ENCODE measurements at regions not wholly inside any gene's neighbourhood (a gene's known extent, or its start where the extent isn't known, plus 50 kb on each side); places are given as distances from the start of the nearest gene placed in this dataset.

DNA sequence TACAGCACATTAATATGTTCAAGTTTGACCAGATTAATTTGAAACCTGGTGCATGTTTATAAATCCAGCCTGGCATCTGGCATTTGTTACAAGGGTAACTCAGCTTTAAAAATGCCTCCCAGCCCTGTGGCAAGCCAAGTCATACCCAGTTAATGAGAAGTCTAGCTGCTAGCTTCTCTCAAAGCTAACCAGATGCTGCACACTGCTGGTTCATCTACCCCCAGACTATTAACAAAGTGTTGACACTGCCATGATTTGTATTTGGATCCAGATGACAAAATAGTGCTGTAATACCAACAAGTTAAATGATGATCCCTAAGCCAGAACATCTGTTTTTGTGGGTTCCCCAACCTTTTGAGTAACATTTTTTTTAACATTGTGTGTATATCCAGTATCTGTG, 573.7 kb upstream of the DAB2 start:
- H3K27me3 ChIP-seq (ENCODE audit: control insufficient read depth in 1 of 2, insufficient read depth in 2 of 2, low read length in 2 of 2) = no peaks in the 10 kb centered on the region
- H3K36me3 ChIP-seq (ENCODE audit: control insufficient read depth in 1 of 2, insufficient read depth in 2 of 2, low read length in 2 of 2) = no peaks in the 10 kb centered on the region
- no peak overlapping the region for H3K27ac ChIP-seq (ENCODE audit: low read depth, low read length)
- no peak overlapping the region for H3K4me3 ChIP-seq (ENCODE audit: low read depth in 1 of 2, low read length in 2 of 2)
- H3K9me3 ChIP-seq (ENCODE audit: control insufficient read depth in 1 of 2, low read length in 2 of 2) = no peaks in the 10 kb centered on the region
- H3K9ac ChIP-seq (ENCODE audit: low read depth in 1 of 2, low read length in 2 of 2) = no peak overlapping the region
- H3K4me1 ChIP-seq (ENCODE audit: control insufficient read depth in 1 of 2, insufficient read depth in 2 of 2, low read length in 2 of 2) = no peaks in the 10 kb centered on the region

DNA sequence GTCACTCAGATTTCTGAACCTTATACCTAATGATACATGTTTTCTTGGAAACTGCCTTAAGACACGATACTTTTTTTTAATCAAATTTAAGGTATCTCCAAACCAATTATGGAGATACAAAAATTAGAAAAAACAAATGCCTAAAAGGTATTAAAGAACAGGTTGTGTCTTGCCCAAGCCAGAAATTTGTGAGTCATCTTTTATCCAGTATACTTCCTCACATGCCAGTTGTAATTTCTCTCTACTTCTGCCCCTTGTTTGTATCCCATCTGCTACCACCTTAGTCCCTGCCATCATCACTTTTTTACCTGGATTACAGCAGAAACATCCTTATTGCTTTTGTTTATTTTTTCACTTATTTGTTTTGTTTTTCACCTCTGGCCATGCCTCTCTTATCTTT, 571.2 kb upstream of the DAB2 start:
- Histone ChIP-seq H3K9ac (ENCODE audit: low read depth in 1 of 2, low read length in 2 of 2) (no peak overlapping the region), H3K4me1 (ENCODE audit: control insufficient read depth in 1 of 2, insufficient read depth in 2 of 2, low read length in 2 of 2) (no peaks in the 10 kb centered on the region), H3K36me3 (ENCODE audit: control insufficient read depth in 1 of 2, insufficient read depth in 2 of 2, low read length in 2 of 2) (no peaks in the 10 kb centered on the region), H3K4me3 (ENCODE audit: low read depth in 1 of 2, low read length in 2 of 2) (no peak overlapping the region), H3K27ac (ENCODE audit: low read depth, low read length) (no peak overlapping the region), H3K27me3 (ENCODE audit: control insufficient read depth in 1 of 2, insufficient read depth in 2 of 2, low read length in 2 of 2) (no peaks in the 10 kb centered on the region), H3K9me3 (ENCODE audit: control insufficient read depth in 1 of 2, low read length in 2 of 2) (no peaks in the 10 kb centered on the region)

DNA sequence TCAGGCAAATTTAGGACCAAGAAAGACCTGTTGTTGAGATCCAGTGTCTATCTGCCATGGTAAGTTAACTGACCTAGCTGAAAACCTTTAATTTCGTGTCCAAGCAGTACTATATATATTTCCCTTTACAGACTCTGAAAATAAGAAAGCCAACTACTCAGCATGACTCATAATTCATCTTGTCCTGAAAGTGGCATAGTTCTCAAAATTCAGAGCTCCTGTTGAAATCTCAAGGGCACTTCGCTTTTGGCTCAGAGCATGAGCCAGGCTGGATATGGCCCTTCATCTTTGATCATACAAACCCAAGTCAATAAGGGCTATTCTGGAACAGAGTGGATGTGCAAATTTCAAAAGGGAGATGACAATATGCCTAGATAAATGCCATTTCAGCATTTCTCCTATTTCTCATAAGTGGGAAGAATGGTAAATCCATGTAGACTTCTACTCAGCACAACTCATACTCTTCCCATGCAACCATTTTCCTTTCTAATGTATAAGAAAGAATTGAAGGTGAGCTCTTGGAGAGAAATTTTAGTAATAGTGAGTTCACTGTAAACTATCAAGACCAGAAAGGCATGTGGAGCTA, 567.9 kb upstream of the DAB2 start:
- H3K27me3 ChIP-seq (ENCODE audit: control insufficient read depth in 1 of 2, insufficient read depth in 2 of 2, low read length in 2 of 2) = no peaks in the 10 kb centered on the region
- no peaks in the 10 kb centered on the region for H3K36me3 ChIP-seq (ENCODE audit: control insufficient read depth in 1 of 2, insufficient read depth in 2 of 2, low read length in 2 of 2)
- H3K9me3 ChIP-seq (ENCODE audit: control insufficient read depth in 1 of 2, low read length in 2 of 2) = no peaks in the 10 kb centered on the region
- no peak overlapping the region for H3K4me3 ChIP-seq (ENCODE audit: low read depth in 1 of 2, low read length in 2 of 2)
- no peak overlapping the region for H3K27ac ChIP-seq (ENCODE audit: low read depth, low read length)
- no peak overlapping the region for H3K9ac ChIP-seq (ENCODE audit: low read depth in 1 of 2, low read length in 2 of 2)
- H3K4me1 ChIP-seq (ENCODE audit: control insufficient read depth in 1 of 2, insufficient read depth in 2 of 2, low read length in 2 of 2) = no peaks in the 10 kb centered on the region

- H3K27ac ChIP-seq (ENCODE audit: low read depth, low read length) = no peak overlapping the region
- no peak overlapping the region for H3K9ac ChIP-seq (ENCODE audit: low read depth in 1 of 2, low read length in 2 of 2)
- H3K4me1 ChIP-seq (ENCODE audit: control insufficient read depth in 1 of 2, insufficient read depth in 2 of 2, low read length in 2 of 2) = no peaks in the 10 kb centered on the region
- H3K4me3 ChIP-seq (ENCODE audit: low read depth in 1 of 2, low read length in 2 of 2) = no peak overlapping the region
- no peaks in the 10 kb centered on the region for H3K27me3 ChIP-seq (ENCODE audit: control insufficient read depth in 1 of 2, insufficient read depth in 2 of 2, low read length in 2 of 2)
- H3K9me3 ChIP-seq (ENCODE audit: control insufficient read depth in 1 of 2, low read length in 2 of 2) = no peaks in the 10 kb centered on the region
- no peaks in the 10 kb centered on the region for H3K36me3 ChIP-seq (ENCODE audit: control insufficient read depth in 1 of 2, insufficient read depth in 2 of 2, low read length in 2 of 2)
Measured at GRCh38 chr5:39986614-39987013, 561.8 kb upstream of the DAB2 start.

DNA sequence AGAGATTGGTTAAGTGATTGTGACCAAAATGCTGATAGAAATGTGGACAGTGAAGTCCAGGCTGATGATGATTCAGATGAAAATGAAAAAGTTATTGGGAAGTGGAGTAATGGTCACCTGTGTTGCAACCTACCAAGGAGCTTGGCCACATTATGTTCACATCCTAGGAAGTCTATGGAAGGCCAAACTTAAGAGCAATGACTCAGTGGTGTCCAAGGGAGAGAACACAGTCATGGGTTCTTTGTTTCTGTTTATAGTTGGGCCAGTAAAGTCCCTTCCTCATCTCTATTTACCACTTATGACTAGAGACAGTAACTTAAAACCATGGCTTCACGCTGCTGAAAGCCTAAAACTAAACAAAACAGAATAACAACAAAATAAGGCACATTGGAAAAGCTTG, 555.3 kb upstream of the DAB2 start:
- Histone ChIP-seq H3K9ac (ENCODE audit: low read depth in 1 of 2, low read length in 2 of 2) (no peak overlapping the region), H3K4me1 (ENCODE audit: control insufficient read depth in 1 of 2, insufficient read depth in 2 of 2, low read length in 2 of 2) (no peaks in the 10 kb centered on the region), H3K9me3 (ENCODE audit: control insufficient read depth in 1 of 2, low read length in 2 of 2) (no peaks in the 10 kb centered on the region), H3K27ac (ENCODE audit: low read depth, low read length) (no peak overlapping the region), H3K4me3 (ENCODE audit: low read depth in 1 of 2, low read length in 2 of 2) (no peak overlapping the region), H3K27me3 (ENCODE audit: control insufficient read depth in 1 of 2, insufficient read depth in 2 of 2, low read length in 2 of 2) (no peaks in the 10 kb centered on the region), H3K36me3 (ENCODE audit: control insufficient read depth in 1 of 2, insufficient read depth in 2 of 2, low read length in 2 of 2) (no peaks in the 10 kb centered on the region)

GRCh38 chr5:39977066-39977655, 552.4 kb upstream of the DAB2 start:
- H3K27ac ChIP-seq (ENCODE audit: low read depth, low read length) = no peak overlapping the region
- H3K4me3 ChIP-seq (ENCODE audit: low read depth in 1 of 2, low read length in 2 of 2) = no peak overlapping the region
- H3K4me1 ChIP-seq (ENCODE audit: control insufficient read depth in 1 of 2, insufficient read depth in 2 of 2, low read length in 2 of 2) = no peaks in the 10 kb centered on the region
- H3K36me3 ChIP-seq (ENCODE audit: control insufficient read depth in 1 of 2, insufficient read depth in 2 of 2, low read length in 2 of 2) = no peaks in the 10 kb centered on the region
- no peaks in the 10 kb centered on the region for H3K9me3 ChIP-seq (ENCODE audit: control insufficient read depth in 1 of 2, low read length in 2 of 2)
- no peak overlapping the region for H3K9ac ChIP-seq (ENCODE audit: low read depth in 1 of 2, low read length in 2 of 2)
- H3K27me3 ChIP-seq (ENCODE audit: control insufficient read depth in 1 of 2, insufficient read depth in 2 of 2, low read length in 2 of 2) = no peaks in the 10 kb centered on the region

GRCh38 chr5:39970117-39970798, 545.5 kb upstream of the DAB2 start:
- Histone ChIP-seq H3K9ac (ENCODE audit: low read depth in 1 of 2, low read length in 2 of 2) (no peak overlapping the region), H3K9me3 (ENCODE audit: control insufficient read depth in 1 of 2, low read length in 2 of 2) (no peaks in the 10 kb centered on the region), H3K27me3 (ENCODE audit: control insufficient read depth in 1 of 2, insufficient read depth in 2 of 2, low read length in 2 of 2) (no peaks in the 10 kb centered on the region), H3K36me3 (ENCODE audit: control insufficient read depth in 1 of 2, insufficient read depth in 2 of 2, low read length in 2 of 2) (no peaks in the 10 kb centered on the region), H3K4me3 (ENCODE audit: low read depth in 1 of 2, low read length in 2 of 2) (no peak overlapping the region), H3K4me1 (ENCODE audit: control insufficient read depth in 1 of 2, insufficient read depth in 2 of 2, low read length in 2 of 2) (no peaks in the 10 kb centered on the region), H3K27ac (ENCODE audit: low read depth, low read length) (no peak overlapping the region)

DNA sequence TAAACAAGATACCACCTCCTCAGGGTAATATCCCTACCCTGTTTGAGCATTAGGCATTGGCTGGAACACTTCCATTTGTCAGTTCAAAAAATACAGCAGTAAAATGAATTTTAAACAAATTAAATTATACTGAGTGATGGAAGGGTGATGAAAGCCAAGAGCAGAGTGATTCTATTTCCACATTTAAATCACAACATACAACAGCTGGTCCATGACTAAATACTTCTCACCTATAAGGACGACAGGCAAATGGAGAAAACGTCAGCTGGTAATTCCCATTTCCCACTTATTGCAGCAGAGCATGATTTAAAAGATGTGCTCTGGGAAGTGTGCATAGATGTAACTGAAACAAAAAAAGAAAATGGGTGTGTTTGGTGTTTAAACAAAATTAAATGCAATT, 543.6 kb upstream of the DAB2 start:
- Histone ChIP-seq H3K36me3 (ENCODE audit: control insufficient read depth in 1 of 2, insufficient read depth in 2 of 2, low read length in 2 of 2) (no peaks in the 10 kb centered on the region), H3K9ac (ENCODE audit: low read depth in 1 of 2, low read length in 2 of 2) (no peak overlapping the region), H3K27ac (ENCODE audit: low read depth, low read length) (no peak overlapping the region), H3K4me3 (ENCODE audit: low read depth in 1 of 2, low read length in 2 of 2) (no peak overlapping the region), H3K27me3 (ENCODE audit: control insufficient read depth in 1 of 2, insufficient read depth in 2 of 2, low read length in 2 of 2) (no peaks in the 10 kb centered on the region), H3K4me1 (ENCODE audit: control insufficient read depth in 1 of 2, insufficient read depth in 2 of 2, low read length in 2 of 2) (no peaks in the 10 kb centered on the region), H3K9me3 (ENCODE audit: control insufficient read depth in 1 of 2, low read length in 2 of 2) (no peaks in the 10 kb centered on the region)

- Histone ChIP-seq H3K27me3 (ENCODE audit: control insufficient read depth in 1 of 2, insufficient read depth in 2 of 2, low read length in 2 of 2) (no peaks in the 10 kb centered on the region), H3K9me3 (ENCODE audit: control insufficient read depth in 1 of 2, low read length in 2 of 2) (no peaks in the 10 kb centered on the region), H3K4me3 (ENCODE audit: low read depth in 1 of 2, low read length in 2 of 2) (no peak overlapping the region), H3K36me3 (ENCODE audit: control insufficient read depth in 1 of 2, insufficient read depth in 2 of 2, low read length in 2 of 2) (no peaks in the 10 kb centered on the region), H3K9ac (ENCODE audit: low read depth in 1 of 2, low read length in 2 of 2) (no peak overlapping the region), H3K27ac (ENCODE audit: low read depth, low read length) (no peak overlapping the region), H3K4me1 (ENCODE audit: control insufficient read depth in 1 of 2, insufficient read depth in 2 of 2, low read length in 2 of 2) (no peaks in the 10 kb centered on the region)
Measured at GRCh38 chr5:39955156-39955555, 530.4 kb upstream of the DAB2 start.

GRCh38 chr5:39951070-39951469, 526.3 kb upstream of the DAB2 start:
- no peaks in the 10 kb centered on the region for H3K27me3 ChIP-seq (ENCODE audit: control insufficient read depth in 1 of 2, insufficient read depth in 2 of 2, low read length in 2 of 2)

More at GRCh38 chr5:39951070-39951469, 526.3 kb upstream of the DAB2 start:
- no peak overlapping the region for H3K4me3 ChIP-seq (ENCODE audit: low read depth in 1 of 2, low read length in 2 of 2)
- no peaks in the 10 kb centered on the region for H3K36me3 ChIP-seq (ENCODE audit: control insufficient read depth in 1 of 2, insufficient read depth in 2 of 2, low read length in 2 of 2)
- no peak overlapping the region for H3K9ac ChIP-seq (ENCODE audit: low read depth in 1 of 2, low read length in 2 of 2)
- H3K9me3 ChIP-seq (ENCODE audit: control insufficient read depth in 1 of 2, low read length in 2 of 2) = no peaks in the 10 kb centered on the region
- no peaks in the 10 kb centered on the region for H3K4me1 ChIP-seq (ENCODE audit: control insufficient read depth in 1 of 2, insufficient read depth in 2 of 2, low read length in 2 of 2)
- no peak overlapping the region for H3K27ac ChIP-seq (ENCODE audit: low read depth, low read length)
